CD4-positive, CD25-positive, alpha-beta regulatory T cell (primary cell): ENCODE measurements at regions not wholly inside any gene's neighbourhood (a gene's known extent, or its start where the extent isn't known, plus 50 kb on each side); places are given as distances from the start of the nearest gene placed in this dataset.
A peak's percentile ranks its signal among the peaks of the same experiment; 100 is the strongest.
"Not testable (repeated sequence)": the region's sequence is repeated elsewhere in the genome, so short reads cannot be mapped to it uniquely, and the experiment has no call there.

ENCODE experiments used
- ATAC-seq, 2 donors: fragments of 150-1000 bp; cut with Tn5 transposase; one replicate each; pipeline ENCODE4 v1.10.0; 2021; ENCODE audit warnings: low read depth in 2 of 2, moderate number of reproducible peaks in 2 of 2, moderate library complexity in 1 of 2
- DNase-seq, 3 donors: peaks; one replicate each; pipeline versions ENCODE4 v3.0.0 to v3.0.0-alpha.2; 2012 to 2022; ENCODE audit warnings: mixed read lengths in 1 of 3
- H3K27ac ChIP-seq: one replicate; pipeline ENCODE4 v1.7.0; 2013; ENCODE audit warnings: mild to moderate bottlenecking, low read length; ENCODE audit not compliant: insufficient read depth, poor library complexity, severe bottlenecking
- H3K27me3 ChIP-seq: one replicate; pipeline ENCODE4 v1.7.0; 2013; ENCODE audit warnings: low read length; ENCODE audit not compliant: control insufficient read depth, insufficient read depth
- H3K36me3 ChIP-seq: one replicate; pipeline ENCODE4 v1.7.0; 2013; ENCODE audit warnings: mild to moderate bottlenecking, low read length, moderate library complexity; ENCODE audit not compliant: control insufficient read depth, insufficient read depth
- H3K4me1 ChIP-seq: 2 replicates; pipeline ENCODE4 v1.7.0; 2013; ENCODE audit warnings: mild to moderate bottlenecking, low read length; ENCODE audit not compliant: insufficient read depth, control insufficient read depth, poor library complexity, severe bottlenecking
- H3K4me3 ChIP-seq: one replicate; pipeline ENCODE4 v1.7.0; 2013; ENCODE audit warnings: low read depth, mild to moderate bottlenecking, low read length, moderate library complexity
- H3K9me3 ChIP-seq, 2 experiments: 1 replicate in 1 of 2; 2 replicates in 1 of 2; pipeline ENCODE4 v1.7.0; 2013; ENCODE audit warnings: low read length in 2 of 2, mild to moderate bottlenecking in 1 of 2, moderate library complexity in 1 of 2; ENCODE audit not compliant: control insufficient read depth in 2 of 2
- H3K27ac Mint-ChIP-seq, 3 donors: one replicate each; pipeline ENCODE4 v1.8.0; 2020 to 2022; ENCODE audit warnings: mild to moderate bottlenecking in 3 of 3, mixed read lengths in 3 of 3, moderate library complexity in 2 of 3
- H3K27me3 Mint-ChIP-seq: one replicate; pipeline ENCODE4 v1.8.0; 2022; ENCODE audit warnings: mild to moderate bottlenecking, mixed read lengths
- H3K36me3 Mint-ChIP-seq: one replicate; pipeline ENCODE4 v1.8.0; 2020; ENCODE audit warnings: mixed read lengths
- H3K4me1 Mint-ChIP-seq, 4 donors: one replicate each; pipeline ENCODE4 v1.8.0; 2020 to 2022; ENCODE audit warnings: mixed read lengths in 4 of 4, mild to moderate bottlenecking in 1 of 4
- H3K4me3 Mint-ChIP-seq, 4 donors: one replicate each; pipeline ENCODE4 v1.8.0; 2020 to 2022; ENCODE audit warnings: mild to moderate bottlenecking in 4 of 4, mixed read lengths in 4 of 4, moderate library complexity in 3 of 4
- H3K9me3 Mint-ChIP-seq, 7 donors: one replicate each; pipeline ENCODE4 v1.8.0; 2020 to 2022; ENCODE audit warnings: mixed read lengths in 7 of 7, mild to moderate bottlenecking in 3 of 7, moderate library complexity in 2 of 7

DNA sequence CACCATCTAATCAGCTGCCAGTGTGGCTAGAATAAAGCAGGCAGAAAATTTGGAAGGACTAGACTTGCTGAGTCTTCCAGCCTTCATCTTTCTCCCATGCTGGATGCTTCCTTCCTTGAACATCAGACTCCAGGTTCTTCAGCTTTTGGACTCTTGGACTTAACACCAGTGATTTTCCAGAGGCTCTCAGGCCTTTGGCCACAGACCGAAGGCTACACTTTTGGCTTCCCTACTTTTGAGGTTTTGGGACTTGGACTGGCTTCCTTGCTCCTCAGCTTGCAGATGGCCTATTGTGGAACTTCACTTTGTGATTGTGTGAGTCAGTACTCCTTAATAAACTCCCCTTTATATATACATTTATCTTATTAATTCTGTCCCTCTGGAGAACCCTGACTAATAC is 129.8 kb upstream of the MB21D2 start:
- H3K27ac ChIP-seq, H3K36me3 Mint-ChIP-seq, H3K4me3 Mint-ChIP-seq, H3K4me3 ChIP-seq, DNase-seq, H3K9me3 ChIP-seq, ATAC-seq, H3K36me3 ChIP-seq, H3K4me1 ChIP-seq, H3K4me1 Mint-ChIP-seq, H3K27ac Mint-ChIP-seq, H3K27me3 ChIP-seq, H3K9me3 Mint-ChIP-seq, H3K27me3 Mint-ChIP-seq: not testable (repeated sequence)

DNA sequence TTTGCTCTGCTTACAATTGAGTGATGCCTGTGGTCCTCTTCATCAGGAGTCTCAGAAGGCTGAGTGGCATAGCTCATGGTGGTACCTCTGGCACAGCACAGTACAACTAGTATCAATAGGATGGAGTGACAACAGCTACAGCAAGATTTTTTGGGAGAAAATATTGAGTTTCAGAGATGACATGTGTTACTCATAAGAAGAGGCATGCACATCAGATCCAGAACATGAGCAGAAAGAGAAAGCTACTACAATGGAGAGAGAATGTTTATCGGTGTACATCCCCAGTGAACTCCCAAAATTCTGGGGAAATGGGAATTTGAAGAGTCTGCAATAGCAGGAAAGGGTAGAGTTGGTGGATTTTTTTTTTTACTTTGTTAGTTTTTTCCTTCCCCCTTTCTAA is 130.5 kb upstream of the MB21D2 start:
- DNase-seq: no peak
- H3K27me3 ChIP-seq: peaks cover 2% of the 10 kb centered on the region
- peaks cover 4% of the 10 kb centered on the region for H3K27me3 Mint-ChIP-seq
- H3K36me3 Mint-ChIP-seq: no peaks in the 10 kb centered on the region
- no peak overlapping the region for H3K4me3 Mint-ChIP-seq
- H3K27ac ChIP-seq: no peak overlapping the region
- no peak for ATAC-seq
- H3K9me3 ChIP-seq: no peaks in the 10 kb centered on the region
- peaks cover 0 to 1% (median 0%) of the 10 kb centered on the region in 7 donors for H3K9me3 Mint-ChIP-seq
- H3K36me3 ChIP-seq: no peaks in the 10 kb centered on the region
- no peaks in the 10 kb centered on the region for H3K4me1 ChIP-seq
- no peak overlapping the region for H3K4me3 ChIP-seq
- no peak overlapping the region for H3K27ac Mint-ChIP-seq
- no peaks in the 10 kb centered on the region for H3K4me1 Mint-ChIP-seq

DNA sequence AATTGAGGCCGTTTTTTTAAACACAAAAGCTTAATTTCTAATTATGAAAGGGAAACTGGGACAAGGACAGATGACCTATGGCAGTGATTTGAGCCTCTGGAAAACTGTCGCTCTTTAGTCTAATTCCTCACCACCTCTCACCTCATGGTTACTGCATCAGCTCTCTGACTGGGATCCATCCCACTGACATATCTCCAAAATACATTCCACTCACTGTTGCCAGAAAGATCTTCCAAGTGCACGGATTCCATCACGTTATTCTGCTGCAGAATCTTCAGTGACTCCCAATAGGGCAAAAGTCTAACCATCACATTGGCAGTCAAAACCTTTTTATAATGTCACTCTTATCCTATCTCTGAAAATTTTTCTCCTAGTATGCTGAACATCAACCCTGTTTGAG is 132.3 kb upstream of the MB21D2 start:
- no peak for ATAC-seq
- Mint-ChIP-seq H3K36me3 (no peaks in the 10 kb centered on the region), H3K4me1 (no peaks in the 10 kb centered on the region), H3K4me3 (no peak overlapping the region), H3K9me3 (peaks cover 0 to under 1% (median 0%) of the 10 kb centered on the region in 7 donors), H3K27me3 (peaks cover 4% of the 10 kb centered on the region), H3K27ac (no peak overlapping the region)
- DNase-seq: no peak
- H3K4me1 ChIP-seq: no peaks in the 10 kb centered on the region
- H3K4me3 ChIP-seq: no peak overlapping the region
- H3K36me3 ChIP-seq: no peaks in the 10 kb centered on the region
- peaks cover 2% of the 10 kb centered on the region for H3K27me3 ChIP-seq
- H3K27ac ChIP-seq: no peak overlapping the region
- no peaks in the 10 kb centered on the region for H3K9me3 ChIP-seq

DNA sequence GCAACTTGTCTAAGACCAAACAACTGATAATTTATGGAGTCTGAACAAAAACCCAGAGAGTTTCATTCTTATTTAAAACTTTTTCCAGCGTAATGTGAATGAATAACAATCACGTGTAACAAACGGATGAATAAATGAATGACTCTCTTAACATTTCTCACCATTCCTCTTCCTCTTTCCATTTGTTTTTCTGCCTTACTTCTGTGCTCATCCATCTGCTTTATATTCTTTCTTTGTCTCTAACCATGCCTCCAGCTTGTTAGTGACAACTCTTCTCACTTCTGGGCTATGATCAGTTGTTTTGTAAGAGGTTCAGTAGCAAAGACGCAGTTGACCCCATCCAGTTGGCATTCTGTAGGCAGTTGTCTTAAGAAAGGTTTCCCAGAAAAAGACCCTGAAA is 133.7 kb upstream of the MB21D2 start:
- Histone ChIP-seq H3K4me1 (no peaks in the 10 kb centered on the region), H3K9me3 (no peaks in the 10 kb centered on the region), H3K36me3 (no peaks in the 10 kb centered on the region), H3K4me3 (no peak overlapping the region), H3K27ac (no peak overlapping the region), H3K27me3 (peaks cover 2% of the 10 kb centered on the region)
- ATAC-seq (no peak), DNase-seq (no peak)
- peaks cover 4% of the 10 kb centered on the region for H3K27me3 Mint-ChIP-seq
- no peaks in the 10 kb centered on the region for H3K9me3 Mint-ChIP-seq
- H3K27ac Mint-ChIP-seq: no peak overlapping the region
- no peaks in the 10 kb centered on the region for H3K36me3 Mint-ChIP-seq
- H3K4me3 Mint-ChIP-seq: no peak overlapping the region
- H3K4me1 Mint-ChIP-seq: no peaks in the 10 kb centered on the region

DNA sequence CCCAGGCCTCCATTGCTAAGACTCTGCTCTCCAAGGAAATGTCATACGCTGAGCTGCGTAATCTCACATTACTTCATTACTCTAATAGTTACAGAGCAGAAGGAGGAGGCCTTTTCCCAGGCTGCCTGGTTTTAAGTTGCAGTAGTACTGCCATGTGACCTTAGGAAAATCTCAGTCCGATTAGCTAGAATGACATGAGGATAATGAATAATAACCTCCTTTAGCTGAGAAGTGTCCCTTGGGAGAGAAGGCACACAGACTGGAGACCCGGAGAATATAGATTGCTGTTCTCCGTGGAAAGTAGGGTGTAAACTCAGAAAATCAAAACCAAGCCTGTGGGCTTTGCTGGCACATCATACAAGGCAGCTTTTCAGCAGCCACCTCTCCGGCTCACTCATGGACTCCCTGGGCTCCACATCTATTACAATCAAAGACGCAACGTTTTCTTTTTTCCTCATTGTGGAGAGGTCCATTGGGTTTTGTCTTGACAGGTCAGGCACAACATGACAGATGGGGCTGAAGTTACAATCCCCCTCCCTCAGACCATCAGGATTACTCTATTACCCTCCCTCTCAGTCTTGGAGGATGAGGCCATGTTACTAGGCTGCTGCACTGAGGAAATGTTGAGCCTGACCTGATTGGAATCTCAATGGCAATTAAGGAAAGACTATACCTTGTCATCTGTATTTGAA is 134.8 kb upstream of the MB21D2 start:
- peaks cover 4% of the 10 kb centered on the region for H3K27me3 Mint-ChIP-seq
- no peak overlapping the region for H3K27ac ChIP-seq

DNA sequence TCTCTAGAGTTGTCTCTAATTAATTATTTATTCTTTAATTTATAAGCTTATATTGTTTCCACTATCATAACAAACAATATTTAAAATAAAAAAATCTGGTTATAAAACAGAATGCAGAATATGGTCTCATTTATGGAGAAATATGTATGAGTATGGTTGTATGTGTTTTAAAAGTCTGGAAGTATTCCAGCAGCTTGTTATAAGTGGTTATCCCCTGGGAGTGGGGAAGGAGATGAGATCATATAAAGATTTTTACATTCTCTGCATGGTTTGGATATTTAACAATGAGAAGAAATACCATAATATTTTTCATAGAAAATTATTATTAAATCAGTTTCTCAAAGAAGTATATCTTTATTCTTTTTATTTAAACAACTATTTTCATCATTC is 135.4 kb upstream of the MB21D2 start:
- peaks cover 2% of the 10 kb centered on the region for H3K27me3 ChIP-seq
- H3K4me1 ChIP-seq: no peaks in the 10 kb centered on the region
- H3K9me3 ChIP-seq: no peaks in the 10 kb centered on the region
- Mint-ChIP-seq H3K4me1 (no peaks in the 10 kb centered on the region), H3K9me3 (no peaks in the 10 kb centered on the region), H3K4me3 (no peak overlapping the region), H3K27ac (no peak overlapping the region), H3K36me3 (no peaks in the 10 kb centered on the region), H3K27me3 (peaks cover 4% of the 10 kb centered on the region)
- DNase-seq (no peak), ATAC-seq (no peak)
- no peak overlapping the region for H3K27ac ChIP-seq
- no peak overlapping the region for H3K4me3 ChIP-seq
- no peaks in the 10 kb centered on the region for H3K36me3 ChIP-seq

More for the DNA sequence above, 134.8 kb upstream of the MB21D2 start:
- Mint-ChIP-seq H3K4me3 (no peak overlapping the region), H3K9me3 (no peaks in the 10 kb centered on the region), H3K36me3 (no peaks in the 10 kb centered on the region), H3K27ac (no peak overlapping the region), H3K4me1 (no peaks in the 10 kb centered on the region)
- Histone ChIP-seq H3K36me3 (no peaks in the 10 kb centered on the region), H3K9me3 (no peaks in the 10 kb centered on the region), H3K27me3 (peaks cover 2% of the 10 kb centered on the region), H3K4me3 (no peak overlapping the region), H3K4me1 (no peaks in the 10 kb centered on the region)
- ATAC-seq (no peak), DNase-seq (no peak)

DNA sequence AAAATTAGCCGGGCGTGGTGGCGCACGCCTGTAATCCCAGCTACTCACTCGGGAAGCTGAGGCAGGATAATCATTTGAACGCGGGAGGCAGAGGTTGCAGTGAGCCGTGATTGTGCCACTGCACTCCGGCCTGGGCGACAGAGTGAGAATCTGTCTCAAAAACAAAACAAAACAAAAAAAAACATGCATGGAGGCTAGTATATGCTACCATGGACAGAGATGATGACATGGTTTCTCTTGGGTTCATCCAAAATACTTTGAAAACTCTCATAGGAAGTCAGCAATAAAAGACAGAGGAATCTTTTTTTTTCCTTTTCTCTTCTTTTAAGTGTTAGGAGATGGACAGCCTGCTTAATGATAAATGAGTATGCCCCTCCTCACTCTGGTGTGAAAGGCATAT is 137.7 kb upstream of the MB21D2 start:
- no peak overlapping the region for H3K4me3 Mint-ChIP-seq
- H3K36me3 Mint-ChIP-seq: no peaks in the 10 kb centered on the region
- Histone ChIP-seq H3K4me3 (no peak overlapping the region), H3K27ac (no peak overlapping the region), H3K27me3 (peaks cover 2% of the 10 kb centered on the region), H3K4me1 (no peaks in the 10 kb centered on the region), H3K9me3 (no peaks in the 10 kb centered on the region), H3K36me3 (no peaks in the 10 kb centered on the region)
- H3K27ac Mint-ChIP-seq: no peak overlapping the region
- DNase-seq (no peak), ATAC-seq (no peak)
- no peaks in the 10 kb centered on the region for H3K9me3 Mint-ChIP-seq
- H3K27me3 Mint-ChIP-seq: peaks cover 3% of the 10 kb centered on the region
- H3K4me1 Mint-ChIP-seq: no peaks in the 10 kb centered on the region

DNA sequence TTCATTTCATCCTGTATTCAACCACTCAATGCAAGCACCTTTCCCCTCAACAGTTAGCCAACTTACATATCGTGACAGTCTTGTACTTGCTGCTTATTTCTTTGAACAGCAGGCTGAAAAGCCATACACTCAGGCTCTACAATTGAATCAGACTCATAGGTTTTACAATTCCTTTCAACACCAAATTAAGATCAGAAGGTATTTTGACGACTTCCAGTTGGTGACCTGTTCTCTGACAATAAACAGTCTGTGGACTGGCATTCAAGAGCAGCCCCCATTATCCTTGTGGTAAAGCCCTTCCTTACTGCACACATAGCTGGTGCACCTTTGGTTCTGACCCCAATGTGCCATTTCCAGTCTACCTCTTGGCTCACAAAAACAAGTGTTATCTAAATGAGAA is 140.0 kb upstream of the MB21D2 start:
- Mint-ChIP-seq H3K9me3 (no peaks in the 10 kb centered on the region), H3K4me3 (no peak overlapping the region), H3K27me3 (no peaks in the 10 kb centered on the region), H3K4me1 (no peaks in the 10 kb centered on the region), H3K27ac (peak overlapping the region in 1 of 3 donors; percentile 50), H3K36me3 (no peaks in the 10 kb centered on the region)
- H3K36me3 ChIP-seq: no peaks in the 10 kb centered on the region
- no peaks in the 10 kb centered on the region for H3K4me1 ChIP-seq
- no peak for DNase-seq
- H3K4me3 ChIP-seq: no peak overlapping the region
- ATAC-seq: no peak
- no peaks in the 10 kb centered on the region for H3K27me3 ChIP-seq
- no peak overlapping the region for H3K27ac ChIP-seq
- H3K9me3 ChIP-seq: no peaks in the 10 kb centered on the region
